ENCODE measurements at regions not wholly inside any gene's neighbourhood (a gene's known extent, or its start where the extent isn't known, plus 50 kb on each side); places are given as distances from the start of the nearest gene placed in this dataset.

DNA sequence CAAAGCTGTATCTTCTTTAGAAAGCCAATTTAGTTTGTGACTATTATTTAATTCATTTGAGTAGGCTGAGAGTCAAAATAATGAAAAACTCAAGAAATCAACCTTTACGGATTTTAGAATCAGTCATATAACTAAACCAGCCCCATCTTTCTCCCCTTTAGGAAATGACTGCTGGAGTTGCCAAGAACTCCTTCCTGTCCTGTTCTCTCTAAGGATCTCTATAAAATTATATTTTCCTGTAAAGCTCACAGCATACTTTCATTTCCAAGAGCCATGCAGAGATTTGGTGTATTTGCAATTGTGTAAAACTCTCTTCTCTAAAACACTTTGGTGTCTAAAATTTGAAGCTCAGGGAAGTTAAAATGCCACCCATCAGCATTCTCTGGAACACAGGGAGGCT is 323.4 kb upstream of the GBE1 start:
- intact Hi-C loops (cut with DNase I; ENCODE audit: low total_unique reads) (no loop called here), in situ Hi-C loops (cut with MboI; ENCODE audit: low sequenced_read_pairs in 4 of 4) (no loop called here)
- Histone ChIP-seq H3K9me3 (no peaks in the 10 kb centered on the region), H3K4me3 (peak overlapping the region in 1 of 4 donors; percentile 39), H3K27me3 (no peaks in the 10 kb centered on the region), H3K27ac (no peak overlapping the region), H3K36me3 (no peaks in the 10 kb centered on the region), H3K4me1 (peaks cover 0 to 3% of the 10 kb centered on the region in 2 donors)
- TF ChIP-seq, protein P1, sequence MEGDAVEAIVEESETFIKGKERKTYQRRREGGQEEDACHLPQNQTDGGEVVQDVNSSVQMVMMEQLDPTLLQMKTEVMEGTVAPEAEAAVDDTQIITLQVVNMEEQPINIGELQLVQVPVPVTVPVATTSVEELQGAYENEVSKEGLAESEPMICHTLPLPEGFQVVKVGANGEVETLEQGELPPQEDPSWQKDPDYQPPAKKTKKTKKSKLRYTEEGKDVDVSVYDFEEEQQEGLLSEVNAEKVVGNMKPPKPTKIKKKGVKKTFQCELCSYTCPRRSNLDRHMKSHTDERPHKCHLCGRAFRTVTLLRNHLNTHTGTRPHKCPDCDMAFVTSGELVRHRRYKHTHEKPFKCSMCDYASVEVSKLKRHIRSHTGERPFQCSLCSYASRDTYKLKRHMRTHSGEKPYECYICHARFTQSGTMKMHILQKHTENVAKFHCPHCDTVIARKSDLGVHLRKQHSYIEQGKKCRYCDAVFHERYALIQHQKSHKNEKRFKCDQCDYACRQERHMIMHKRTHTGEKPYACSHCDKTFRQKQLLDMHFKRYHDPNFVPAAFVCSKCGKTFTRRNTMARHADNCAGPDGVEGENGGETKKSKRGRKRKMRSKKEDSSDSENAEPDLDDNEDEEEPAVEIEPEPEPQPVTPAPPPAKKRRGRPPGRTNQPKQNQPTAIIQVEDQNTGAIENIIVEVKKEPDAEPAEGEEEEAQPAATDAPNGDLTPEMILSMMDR (IDR thresholded peaks at IDR 0.05 in 4 of 5, conservative IDR thresholded peaks at IDR 0.05 in 1 of 5) = no peak
- no peak for TF ChIP-seq POLR2A (IDR thresholded peaks at IDR 0.05)
- no peak for DNase-seq
- no peak for ATAC-seq

DNA sequence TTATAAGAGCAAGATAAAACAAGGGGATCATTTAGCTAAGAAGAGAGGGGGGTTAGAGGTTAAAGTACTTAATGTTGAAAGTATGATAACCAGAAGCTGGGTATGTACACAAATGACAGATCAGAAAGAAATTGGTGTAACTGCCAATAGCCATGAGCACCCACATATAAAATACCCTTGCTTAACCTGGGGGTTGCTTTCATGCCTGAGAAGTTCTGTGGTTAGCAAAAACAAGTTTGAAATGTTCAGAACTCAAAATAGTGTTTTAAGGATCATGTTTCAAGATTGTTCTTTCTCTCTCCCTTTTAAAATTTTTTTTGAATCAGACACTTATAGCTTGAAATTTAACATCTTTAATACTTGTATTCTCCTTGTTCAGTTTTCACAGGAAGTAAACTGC is 321.4 kb upstream of the GBE1 start:
- in situ Hi-C loops (cut with MboI; ENCODE audit: low sequenced_read_pairs in 4 of 4) (no loop called here), intact Hi-C loops (cut with DNase I; ENCODE audit: low total_unique reads) (no loop called here)
- no peak overlapping the region for H3K4me3 ChIP-seq
- no peaks in the 10 kb centered on the region for H3K27me3 ChIP-seq
- H3K36me3 ChIP-seq = no peaks in the 10 kb centered on the region
- H3K9me3 ChIP-seq = no peaks in the 10 kb centered on the region
- H3K4me1 ChIP-seq = peaks cover 0 to 3% of the 10 kb centered on the region in 2 donors
- TF ChIP-seq, protein P1 (IDR thresholded peaks at IDR 0.05 in 4 of 5, conservative IDR thresholded peaks at IDR 0.05 in 1 of 5) = no peak
- TF ChIP-seq POLR2A (IDR thresholded peaks at IDR 0.05) = no peak
- ATAC-seq (no peak), DNase-seq (no peak)
- no peak overlapping the region for H3K27ac ChIP-seq

DNA sequence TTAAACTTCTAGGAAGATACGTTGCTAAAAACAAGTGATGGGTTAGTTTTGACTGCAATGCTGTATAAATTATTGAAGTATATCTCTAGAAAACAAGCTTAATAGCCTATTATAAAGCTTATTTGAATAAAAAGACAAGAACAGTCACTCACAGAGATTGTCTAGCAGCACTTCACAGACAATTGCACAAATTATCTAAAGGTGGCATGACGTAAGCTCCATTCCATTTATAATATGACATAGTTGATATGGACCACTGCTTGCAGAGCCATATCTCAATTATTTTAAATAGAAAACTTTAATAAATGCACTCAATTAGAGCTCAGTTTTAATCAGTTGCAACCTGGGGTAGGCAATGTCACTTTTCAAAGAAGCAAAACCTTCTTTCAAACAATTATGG is 319.9 kb upstream of the GBE1 start:
- H3K27me3 ChIP-seq = no peaks in the 10 kb centered on the region
- intact Hi-C loops (cut with DNase I; ENCODE audit: low total_unique reads) = no loop called here
- DNase-seq (no peak), ATAC-seq (no peak)
- no peak overlapping the region for H3K27ac ChIP-seq
- in situ Hi-C loops (cut with MboI; ENCODE audit: low sequenced_read_pairs in 4 of 4) = no loop called here
- TF ChIP-seq POLR2A (IDR thresholded peaks at IDR 0.05) = no peak
- TF ChIP-seq, protein P1 (IDR thresholded peaks at IDR 0.05 in 4 of 5, conservative IDR thresholded peaks at IDR 0.05 in 1 of 5) = no peak
- no peak overlapping the region for H3K4me3 ChIP-seq
- no peaks in the 10 kb centered on the region for H3K9me3 ChIP-seq
- peaks cover 0 to 3% of the 10 kb centered on the region in 2 donors for H3K4me1 ChIP-seq
- no peaks in the 10 kb centered on the region for H3K36me3 ChIP-seq

DNA sequence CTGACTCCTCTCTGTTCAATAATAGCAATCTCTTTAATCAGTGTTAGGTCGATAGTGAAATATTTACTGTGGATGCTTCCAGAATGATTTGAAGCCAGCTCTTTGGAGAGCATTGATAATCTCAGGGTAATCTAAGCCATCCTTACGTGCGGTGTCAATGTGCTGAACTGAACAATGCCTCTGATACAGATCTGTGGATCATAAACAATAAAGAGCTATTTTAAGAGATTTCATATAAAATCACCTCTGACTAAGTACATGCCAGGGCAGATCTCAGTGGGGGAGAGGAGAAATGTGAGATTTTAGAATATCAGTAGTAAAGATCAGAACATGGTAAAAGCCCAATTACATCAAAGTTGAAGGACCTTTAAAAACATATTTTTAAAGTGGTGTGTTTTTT is 319.3 kb upstream of the GBE1 start:
- Histone ChIP-seq H3K27ac (no peak overlapping the region), H3K36me3 (no peaks in the 10 kb centered on the region), H3K9me3 (no peaks in the 10 kb centered on the region), H3K4me1 (peaks cover 0 to 3% of the 10 kb centered on the region in 2 donors), H3K4me3 (no peak overlapping the region), H3K27me3 (no peaks in the 10 kb centered on the region)
- no peak for DNase-seq
- no peak for ATAC-seq
- intact Hi-C loops (cut with DNase I; ENCODE audit: low total_unique reads) (no loop called here), in situ Hi-C loops (cut with MboI; ENCODE audit: low sequenced_read_pairs in 4 of 4) (no loop called here)
- no peak for TF ChIP-seq POLR2A (IDR thresholded peaks at IDR 0.05)
- TF ChIP-seq, protein P1 (IDR thresholded peaks at IDR 0.05 in 4 of 5, conservative IDR thresholded peaks at IDR 0.05 in 1 of 5) = no peak

GRCh38 chr3:82080261-82080660 is 318.8 kb upstream of the GBE1 start:
- intact Hi-C loops (cut with DNase I; ENCODE audit: low total_unique reads) (no loop called here), in situ Hi-C loops (cut with MboI; ENCODE audit: low sequenced_read_pairs in 4 of 4) (no loop called here)
- Histone ChIP-seq H3K27ac (no peak overlapping the region), H3K36me3 (no peaks in the 10 kb centered on the region), H3K27me3 (no peaks in the 10 kb centered on the region), H3K4me3 (no peak overlapping the region), H3K4me1 (peaks cover 0 to 3% of the 10 kb centered on the region in 2 donors), H3K9me3 (no peaks in the 10 kb centered on the region)
- ATAC-seq (no peak), DNase-seq (no peak)
- TF ChIP-seq, protein P1 (IDR thresholded peaks at IDR 0.05 in 4 of 5, conservative IDR thresholded peaks at IDR 0.05 in 1 of 5) = no peak
- TF ChIP-seq POLR2A (IDR thresholded peaks at IDR 0.05) = no peak
